ENCODE measurements at regions not wholly inside any gene's neighbourhood (a gene's known extent, or its start where the extent isn't known, plus 50 kb on each side); places are given as distances from the start of the nearest gene placed in this dataset.

GRCh38 chr5:60538426-60538825 is 161.5 kb downstream of the DEPDC1B start (continued):
- TF ChIP-seq, protein P1, sequence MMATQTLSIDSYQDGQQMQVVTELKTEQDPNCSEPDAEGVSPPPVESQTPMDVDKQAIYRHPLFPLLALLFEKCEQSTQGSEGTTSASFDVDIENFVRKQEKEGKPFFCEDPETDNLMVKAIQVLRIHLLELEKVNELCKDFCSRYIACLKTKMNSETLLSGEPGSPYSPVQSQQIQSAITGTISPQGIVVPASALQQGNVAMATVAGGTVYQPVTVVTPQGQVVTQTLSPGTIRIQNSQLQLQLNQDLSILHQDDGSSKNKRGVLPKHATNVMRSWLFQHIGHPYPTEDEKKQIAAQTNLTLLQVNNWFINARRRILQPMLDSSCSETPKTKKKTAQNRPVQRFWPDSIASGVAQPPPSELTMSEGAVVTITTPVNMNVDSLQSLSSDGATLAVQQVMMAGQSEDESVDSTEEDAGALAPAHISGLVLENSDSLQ (IDR thresholded peaks at IDR 0.05): no peak

DNA sequence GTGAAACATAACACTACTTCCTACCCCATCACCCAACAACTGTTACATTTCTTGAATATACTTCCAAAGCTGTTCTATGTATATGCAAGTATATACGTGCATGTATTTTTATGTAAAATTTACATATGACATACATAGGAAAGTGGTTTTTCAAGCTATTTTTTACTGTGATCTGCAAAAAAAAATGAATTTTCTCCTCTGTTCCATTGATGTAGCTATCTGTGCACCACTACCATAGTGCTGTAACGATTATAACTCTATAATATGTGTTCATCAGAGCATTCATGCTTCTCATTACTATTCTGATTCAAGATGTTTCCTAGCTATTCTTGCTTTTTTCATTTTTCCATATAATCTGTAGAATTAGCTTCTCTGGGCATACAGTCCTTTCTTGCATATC is 164.0 kb downstream of the DEPDC1B start:
- H3K79me2 ChIP-seq (ENCODE audit: control insufficient read depth, insufficient read depth, low read length): no peaks in the 10 kb centered on the region
- intact Hi-C loops (cut with micrococcal nuclease; ENCODE audit: unreplicated experiment) (no loop called here), in situ Hi-C loops (cut with MboI) (no loop called here)
- H3K4me3 ChIP-seq: no peak overlapping the region
- H3K4me2 ChIP-seq (ENCODE audit: control insufficient read depth, insufficient read depth): no peak overlapping the region
- SMC1A ChIA-PET (ENCODE audit: uncharacterized antibody, unreplicated experiment): interaction anchor here (0.7 to 1.7 kb wide), 7 partner anchors 13 to 240 kb away, joined by 3 to 11 read pairs (median 3); no protein-coding TSS in a partner anchor
- DNase-seq (ENCODE audit: low read depth, low spot score) (no peak), FAIRE-seq (no peak), ATAC-seq (no peak)
- H3K9ac ChIP-seq (ENCODE audit: control insufficient read depth, insufficient read depth, low read length): no peak overlapping the region
- H3K36me3 ChIP-seq (ENCODE audit: control insufficient read depth in 2 of 2, insufficient read depth in 2 of 2, low read length in 1 of 2): no peaks in the 10 kb centered on the region
- RAD21 ChIA-PET (ENCODE audit: unreplicated experiment): interaction anchor here (0.6 to 1.3 kb wide), 3 partner anchors 13 to 32 kb away, joined by 3 to 4 read pairs (median 3); no protein-coding TSS in a partner anchor
- WGBS (ENCODE audit: insufficient coverage, insufficient replicate concordance, low lambda C conversion rate, missing lambda C conversion rate): 76% methylated on average over 2 of the region's 2 CpGs
- TF ChIP-seq STAT3 (IDR thresholded peaks at IDR 0.05; ENCODE audit: low read depth, low read length) (no peak), MEF2A (IDR thresholded peaks at IDR 0.05; ENCODE audit: insufficient read depth, low read depth, low read length) (no peak), ZBED1 (IDR thresholded peaks at IDR 0.05; ENCODE audit: borderline replicate concordance) (no peak), CHD1 (IDR thresholded peaks at IDR 0.05; ENCODE audit: low read depth, low read length) (no peak), FOS (IDR thresholded peaks at IDR 0.05; ENCODE audit: borderline replicate concordance, extremely low read depth, insufficient read length) (no peak), CBFB (IDR thresholded peaks at IDR 0.05; ENCODE audit: low read depth) (no peak), JUND (IDR thresholded peaks at IDR 0.05; ENCODE audit: low read depth, low read length) (no peak), MYB (IDR thresholded peaks at IDR 0.05; ENCODE audit: borderline replicate concordance, low read depth, low read length) (no peak)
- TF ChIP-seq, protein P2, sequence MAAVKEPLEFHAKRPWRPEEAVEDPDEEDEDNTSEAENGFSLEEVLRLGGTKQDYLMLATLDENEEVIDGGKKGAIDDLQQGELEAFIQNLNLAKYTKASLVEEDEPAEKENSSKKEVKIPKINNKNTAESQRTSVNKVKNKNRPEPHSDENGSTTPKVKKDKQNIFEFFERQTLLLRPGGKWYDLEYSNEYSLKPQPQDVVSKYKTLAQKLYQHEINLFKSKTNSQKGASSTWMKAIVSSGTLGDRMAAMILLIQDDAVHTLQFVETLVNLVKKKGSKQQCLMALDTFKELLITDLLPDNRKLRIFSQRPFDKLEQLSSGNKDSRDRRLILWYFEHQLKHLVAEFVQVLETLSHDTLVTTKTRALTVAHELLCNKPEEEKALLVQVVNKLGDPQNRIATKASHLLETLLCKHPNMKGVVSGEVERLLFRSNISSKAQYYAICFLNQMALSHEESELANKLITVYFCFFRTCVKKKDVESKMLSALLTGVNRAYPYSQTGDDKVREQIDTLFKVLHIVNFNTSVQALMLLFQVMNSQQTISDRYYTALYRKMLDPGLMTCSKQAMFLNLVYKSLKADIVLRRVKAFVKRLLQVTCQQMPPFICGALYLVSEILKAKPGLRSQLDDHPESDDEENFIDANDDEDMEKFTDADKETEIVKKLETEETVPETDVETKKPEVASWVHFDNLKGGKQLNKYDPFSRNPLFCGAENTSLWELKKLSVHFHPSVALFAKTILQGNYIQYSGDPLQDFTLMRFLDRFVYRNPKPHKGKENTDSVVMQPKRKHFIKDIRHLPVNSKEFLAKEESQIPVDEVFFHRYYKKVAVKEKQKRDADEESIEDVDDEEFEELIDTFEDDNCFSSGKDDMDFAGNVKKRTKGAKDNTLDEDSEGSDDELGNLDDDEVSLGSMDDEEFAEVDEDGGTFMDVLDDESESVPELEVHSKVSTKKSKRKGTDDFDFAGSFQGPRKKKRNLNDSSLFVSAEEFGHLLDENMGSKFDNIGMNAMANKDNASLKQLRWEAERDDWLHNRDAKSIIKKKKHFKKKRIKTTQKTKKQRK (IDR thresholded peaks at IDR 0.05; ENCODE audit: low read depth, low read length): no peak
- TF ChIP-seq, protein P3, sequence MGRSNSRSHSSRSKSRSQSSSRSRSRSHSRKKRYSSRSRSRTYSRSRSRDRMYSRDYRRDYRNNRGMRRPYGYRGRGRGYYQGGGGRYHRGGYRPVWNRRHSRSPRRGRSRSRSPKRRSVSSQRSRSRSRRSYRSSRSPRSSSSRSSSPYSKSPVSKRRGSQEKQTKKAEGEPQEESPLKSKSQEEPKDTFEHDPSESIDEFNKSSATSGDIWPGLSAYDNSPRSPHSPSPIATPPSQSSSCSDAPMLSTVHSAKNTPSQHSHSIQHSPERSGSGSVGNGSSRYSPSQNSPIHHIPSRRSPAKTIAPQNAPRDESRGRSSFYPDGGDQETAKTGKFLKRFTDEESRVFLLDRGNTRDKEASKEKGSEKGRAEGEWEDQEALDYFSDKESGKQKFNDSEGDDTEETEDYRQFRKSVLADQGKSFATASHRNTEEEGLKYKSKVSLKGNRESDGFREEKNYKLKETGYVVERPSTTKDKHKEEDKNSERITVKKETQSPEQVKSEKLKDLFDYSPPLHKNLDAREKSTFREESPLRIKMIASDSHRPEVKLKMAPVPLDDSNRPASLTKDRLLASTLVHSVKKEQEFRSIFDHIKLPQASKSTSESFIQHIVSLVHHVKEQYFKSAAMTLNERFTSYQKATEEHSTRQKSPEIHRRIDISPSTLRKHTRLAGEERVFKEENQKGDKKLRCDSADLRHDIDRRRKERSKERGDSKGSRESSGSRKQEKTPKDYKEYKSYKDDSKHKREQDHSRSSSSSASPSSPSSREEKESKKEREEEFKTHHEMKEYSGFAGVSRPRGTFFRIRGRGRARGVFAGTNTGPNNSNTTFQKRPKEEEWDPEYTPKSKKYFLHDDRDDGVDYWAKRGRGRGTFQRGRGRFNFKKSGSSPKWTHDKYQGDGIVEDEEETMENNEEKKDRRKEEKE (IDR thresholded peaks at IDR 0.05): no peak
- TF ChIP-seq, protein P4, sequence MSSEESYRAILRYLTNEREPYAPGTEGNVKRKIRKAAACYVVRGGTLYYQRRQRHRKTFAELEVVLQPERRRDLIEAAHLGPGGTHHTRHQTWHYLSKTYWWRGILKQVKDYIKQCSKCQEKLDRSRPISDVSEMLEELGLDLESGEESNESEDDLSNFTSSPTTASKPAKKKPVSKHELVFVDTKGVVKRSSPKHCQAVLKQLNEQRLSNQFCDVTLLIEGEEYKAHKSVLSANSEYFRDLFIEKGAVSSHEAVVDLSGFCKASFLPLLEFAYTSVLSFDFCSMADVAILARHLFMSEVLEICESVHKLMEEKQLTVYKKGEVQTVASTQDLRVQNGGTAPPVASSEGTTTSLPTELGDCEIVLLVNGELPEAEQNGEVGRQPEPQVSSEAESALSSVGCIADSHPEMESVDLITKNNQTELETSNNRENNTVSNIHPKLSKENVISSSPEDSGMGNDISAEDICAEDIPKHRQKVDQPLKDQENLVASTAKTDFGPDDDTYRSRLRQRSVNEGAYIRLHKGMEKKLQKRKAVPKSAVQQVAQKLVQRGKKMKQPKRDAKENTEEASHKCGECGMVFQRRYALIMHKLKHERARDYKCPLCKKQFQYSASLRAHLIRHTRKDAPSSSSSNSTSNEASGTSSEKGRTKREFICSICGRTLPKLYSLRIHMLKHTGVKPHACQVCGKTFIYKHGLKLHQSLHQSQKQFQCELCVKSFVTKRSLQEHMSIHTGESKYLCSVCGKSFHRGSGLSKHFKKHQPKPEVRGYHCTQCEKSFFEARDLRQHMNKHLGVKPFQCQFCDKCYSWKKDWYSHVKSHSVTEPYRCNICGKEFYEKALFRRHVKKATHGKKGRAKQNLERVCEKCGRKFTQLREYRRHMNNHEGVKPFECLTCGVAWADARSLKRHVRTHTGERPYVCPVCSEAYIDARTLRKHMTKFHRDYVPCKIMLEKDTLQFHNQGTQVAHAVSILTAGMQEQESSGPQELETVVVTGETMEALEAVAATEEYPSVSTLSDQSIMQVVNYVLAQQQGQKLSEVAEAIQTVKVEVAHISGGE (CRISPR knock-in tag; IDR thresholded peaks at IDR 0.05): no peak
- H4K20me1 ChIP-seq (ENCODE audit: control insufficient read depth, insufficient read depth): no peaks in the 10 kb centered on the region
- H2AFZ ChIP-seq (ENCODE audit: control insufficient read depth, low read depth, low read length): no peak overlapping the region
- POLR2A ChIA-PET: interaction anchor here (1.2 kb wide), 1 partner anchor 12 kb away, joined by 3 read pairs; no protein-coding TSS in a partner anchor
- CTCF ChIA-PET: interaction anchor here (1.2 kb wide), 1 partner anchor 13 kb away, joined by 4 read pairs; no protein-coding TSS in a partner anchor
- H3K27me3 ChIP-seq (replicated peaks in 1 of 2; ENCODE audit: control insufficient read depth in 2 of 2, insufficient read depth in 2 of 2, low read length in 1 of 2): no peaks in the 10 kb centered on the region
- H3K27ac ChIP-seq (ENCODE audit: control insufficient read depth, insufficient read depth): no peak overlapping the region
- BruUV-seq (replicated peaks): no TSS peak
- no peaks in the 10 kb centered on the region; the same call in 1 of the 3 replicates for H3K9me3 ChIP-seq (replicated peaks; ENCODE audit: control insufficient read depth, insufficient read depth, low read length)
- peaks cover 29% of the 10 kb centered on the region for H3K4me1 ChIP-seq (ENCODE audit: control insufficient read depth, insufficient read depth, low read length)
